ENCODE measurements at regions not wholly inside any gene's neighbourhood (a gene's known extent, or its start where the extent isn't known, plus 50 kb on each side); places are given as distances from the start of the nearest gene placed in this dataset.

GRCh38 chr3:1848935-1849334, 249.7 kb upstream of the CNTN4 start:
- Histone ChIP-seq H4K20me1 (ENCODE audit: insufficient read depth) (no peaks in the 10 kb centered on the region), H3K27me3 (ENCODE audit: insufficient read depth) (no peaks in the 10 kb centered on the region), H3K4me1 (ENCODE audit: control insufficient read depth in 1 of 2, insufficient read depth in 2 of 2, low read depth in 1 of 2, low read length in 1 of 2) (no peaks in the 10 kb centered on the region), H3K27ac (ENCODE audit: low read depth in 2 of 2, low read length in 1 of 2) (no peak overlapping the region), H3K9ac (no peak overlapping the region), H3K79me2 (ENCODE audit: insufficient read depth) (no peaks in the 10 kb centered on the region), H3K4me3 (ENCODE audit: low read depth in 2 of 2, low read length in 1 of 2) (no peak overlapping the region), H3K9me3 (peaks cover 7% of the 10 kb centered on the region; the same call in 1 of the 2 replicates), H3K4me2 (no peak overlapping the region), H3F3A (replicated peaks; ENCODE audit: insufficient read depth) (no peaks in the 10 kb centered on the region), H2AFZ (ENCODE audit: low read depth) (no peak overlapping the region), H3K36me3 (replicated peaks in 1 of 2; ENCODE audit: control insufficient read depth in 1 of 2, insufficient read depth in 2 of 2, low read length in 1 of 2) (no peaks in the 10 kb centered on the region), H3K9me2 (no peaks in the 10 kb centered on the region)
- TF ChIP-seq FOSL2 (IDR thresholded peaks at IDR 0.05; ENCODE audit: borderline replicate concordance, low read depth) (no peak), TEAD4 (IDR thresholded peaks at IDR 0.05; ENCODE audit: borderline replicate concordance, insufficient read depth) (no peak), RXRA (IDR thresholded peaks at IDR 0.05; ENCODE audit: borderline replicate concordance, low read depth) (no peak), NRF1 (IDR thresholded peaks at IDR 0.05; ENCODE audit: low read depth, low read length) (no peak), RFX5 (IDR thresholded peaks at IDR 0.05; ENCODE audit: low read length) (no peak)
- no peak for DNase-seq
- CTCF ChIA-PET, result no interaction called here
- POLR2A ChIA-PET, result no interaction called here
- WGBS (ENCODE audit: low lambda C conversion rate), result 11% methylated on average over 2 of the region's 2 CpGs

- WGBS (ENCODE audit: low lambda C conversion rate), result 12% methylated on average over 2 of the region's 2 CpGs
- CTCF ChIA-PET, result no interaction called here
- H3K4me3 ChIP-seq (ENCODE audit: low read depth in 2 of 2, low read length in 1 of 2), result no peak overlapping the region
- H3F3A ChIP-seq (replicated peaks; ENCODE audit: insufficient read depth), result no peaks in the 10 kb centered on the region
- no peaks in the 10 kb centered on the region for H3K36me3 ChIP-seq (replicated peaks in 1 of 2; ENCODE audit: control insufficient read depth in 1 of 2, insufficient read depth in 2 of 2, low read length in 1 of 2)
- no peak overlapping the region for H2AFZ ChIP-seq (ENCODE audit: low read depth)
- H3K9me3 ChIP-seq, result peaks cover 7% of the 10 kb centered on the region; the same call in 1 of the 2 replicates
- H4K20me1 ChIP-seq (ENCODE audit: insufficient read depth), result no peaks in the 10 kb centered on the region
- no peak for DNase-seq
- H3K4me1 ChIP-seq (ENCODE audit: control insufficient read depth in 1 of 2, insufficient read depth in 2 of 2, low read depth in 1 of 2, low read length in 1 of 2), result no peaks in the 10 kb centered on the region
- H3K27me3 ChIP-seq (ENCODE audit: insufficient read depth), result no peaks in the 10 kb centered on the region
- no peak overlapping the region for H3K4me2 ChIP-seq
- no peak overlapping the region for H3K9ac ChIP-seq
- TF ChIP-seq, protein P1, sequence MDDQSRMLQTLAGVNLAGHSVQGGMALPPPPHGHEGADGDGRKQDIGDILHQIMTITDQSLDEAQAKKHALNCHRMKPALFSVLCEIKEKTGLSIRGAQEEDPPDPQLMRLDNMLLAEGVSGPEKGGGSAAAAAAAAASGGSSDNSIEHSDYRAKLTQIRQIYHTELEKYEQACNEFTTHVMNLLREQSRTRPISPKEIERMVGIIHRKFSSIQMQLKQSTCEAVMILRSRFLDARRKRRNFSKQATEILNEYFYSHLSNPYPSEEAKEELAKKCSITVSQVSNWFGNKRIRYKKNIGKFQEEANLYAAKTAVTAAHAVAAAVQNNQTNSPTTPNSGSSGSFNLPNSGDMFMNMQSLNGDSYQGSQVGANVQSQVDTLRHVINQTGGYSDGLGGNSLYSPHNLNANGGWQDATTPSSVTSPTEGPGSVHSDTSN (IDR thresholded peaks at IDR 0.05), result no peak
- TF ChIP-seq TCF12 (IDR thresholded peaks at IDR 0.05), result no peak
- no peak for TF ChIP-seq EP300 (IDR thresholded peaks at IDR 0.05; ENCODE audit: borderline replicate concordance in 1 of 2, low read depth in 1 of 2, low read length in 1 of 2)
- TF ChIP-seq POLR2AphosphoS5 (IDR thresholded peaks at IDR 0.05; ENCODE audit: low read depth, low read length), result no peak
- TF ChIP-seq USF2 (IDR thresholded peaks at IDR 0.05; ENCODE audit: borderline replicate concordance, low read depth, low read length), result no peak
- TF ChIP-seq MEF2A (IDR thresholded peaks at IDR 0.05; ENCODE audit: borderline replicate concordance, low read depth), result no peak
- TF ChIP-seq ZBTB33 (IDR thresholded peaks at IDR 0.05; ENCODE audit: borderline replicate concordance, low read depth), result no peak
- TF ChIP-seq EZH2phosphoT487 (IDR thresholded peaks at IDR 0.05; ENCODE audit: borderline replicate concordance, low read depth), result no peak
- TF ChIP-seq CTCF (IDR thresholded peaks at IDR 0.05), result no peak
- TF ChIP-seq RXRA (IDR thresholded peaks at IDR 0.05; ENCODE audit: borderline replicate concordance, low read depth), result no peak
- TF ChIP-seq JUND (IDR thresholded peaks at IDR 0.05), result no peak
- TF ChIP-seq TEAD4 (IDR thresholded peaks at IDR 0.05; ENCODE audit: borderline replicate concordance, insufficient read depth), result no peak
- TF ChIP-seq TAF1 (IDR thresholded peaks at IDR 0.05; ENCODE audit: borderline replicate concordance, low read depth, low read length), result no peak
- TF ChIP-seq MAX (IDR thresholded peaks at IDR 0.05; ENCODE audit: low read depth), result no peak
- TF ChIP-seq RAD21 (IDR thresholded peaks at IDR 0.05; ENCODE audit: low read length), result no peak
- no peak for TF ChIP-seq FOSL2 (IDR thresholded peaks at IDR 0.05; ENCODE audit: borderline replicate concordance, low read depth)
- TF ChIP-seq RFX5 (IDR thresholded peaks at IDR 0.05; ENCODE audit: low read length), result no peak
- TF ChIP-seq GABPA (IDR thresholded peaks at IDR 0.05; ENCODE audit: low read depth), result no peak
- TF ChIP-seq, protein P2, sequence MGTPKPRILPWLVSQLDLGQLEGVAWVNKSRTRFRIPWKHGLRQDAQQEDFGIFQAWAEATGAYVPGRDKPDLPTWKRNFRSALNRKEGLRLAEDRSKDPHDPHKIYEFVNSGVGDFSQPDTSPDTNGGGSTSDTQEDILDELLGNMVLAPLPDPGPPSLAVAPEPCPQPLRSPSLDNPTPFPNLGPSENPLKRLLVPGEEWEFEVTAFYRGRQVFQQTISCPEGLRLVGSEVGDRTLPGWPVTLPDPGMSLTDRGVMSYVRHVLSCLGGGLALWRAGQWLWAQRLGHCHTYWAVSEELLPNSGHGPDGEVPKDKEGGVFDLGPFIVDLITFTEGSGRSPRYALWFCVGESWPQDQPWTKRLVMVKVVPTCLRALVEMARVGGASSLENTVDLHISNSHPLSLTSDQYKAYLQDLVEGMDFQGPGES (IDR thresholded peaks at IDR 0.05; ENCODE audit: low read depth, low read length), result no peak
- H3K9me2 ChIP-seq, result no peaks in the 10 kb centered on the region
- H3K27ac ChIP-seq (ENCODE audit: low read depth in 2 of 2, low read length in 1 of 2), result no peak overlapping the region
- H3K79me2 ChIP-seq (ENCODE audit: insufficient read depth), result no peaks in the 10 kb centered on the region
- POLR2A ChIA-PET, result no interaction called here
These were observed 245.7 kb upstream of the CNTN4 start for GRCh38 chr3:1852950-1853349.
